ENCODE measurements at regions not wholly inside any gene's neighbourhood (a gene's known extent, or its start where the extent isn't known, plus 50 kb on each side); places are given as distances from the start of the nearest gene placed in this dataset.
"Not testable (repeated sequence)": the region's sequence is repeated elsewhere in the genome, so short reads cannot be mapped to it uniquely, and the experiment has no call there.

GRCh38 chr6:68032217-68032616, 602.9 kb upstream of the ADGRB3 start:
- no peak for DNase-seq (ENCODE audit: insufficient read length, low spot score)
- FAIRE-seq, result no peak

GRCh38 chr6:68031054-68031453, 604.0 kb upstream of the ADGRB3 start:
- FAIRE-seq (no peak), DNase-seq (ENCODE audit: insufficient read length, low spot score) (no peak)

- no peak for FAIRE-seq
- DNase-seq (ENCODE audit: insufficient read length, low spot score), result no peak
Observed at GRCh38 chr6:68026483-68026882, 608.6 kb upstream of the ADGRB3 start.

GRCh38 chr6:68025764-68026163, 609.3 kb upstream of the ADGRB3 start:
- FAIRE-seq, result no peak
- DNase-seq (ENCODE audit: insufficient read length, low spot score), result no peak

GRCh38 chr6:68024570-68025269, 610.4 kb upstream of the ADGRB3 start:
- DNase-seq (ENCODE audit: insufficient read length, low spot score) (no peak), FAIRE-seq (no peak)

GRCh38 chr6:68022968-68023367, 612.1 kb upstream of the ADGRB3 start:
- FAIRE-seq; DNase-seq (ENCODE audit: insufficient read length, low spot score): not testable (repeated sequence)

- no peak for FAIRE-seq
- no peak for DNase-seq (ENCODE audit: insufficient read length, low spot score)
Observed at GRCh38 chr6:68013780-68014515, 621.1 kb upstream of the ADGRB3 start.

GRCh38 chr6:68012822-68013221, 622.3 kb upstream of the ADGRB3 start:
- no peak for FAIRE-seq
- no peak for DNase-seq (ENCODE audit: insufficient read length, low spot score)

GRCh38 chr6:68010936-68011335, 624.1 kb upstream of the ADGRB3 start:
- DNase-seq (ENCODE audit: insufficient read length, low spot score), result no peak
- FAIRE-seq, result no peak

GRCh38 chr6:68008445-68008844, 626.6 kb upstream of the ADGRB3 start:
- FAIRE-seq, result no peak
- DNase-seq (ENCODE audit: insufficient read length, low spot score), result peak; percentile 1

GRCh38 chr6:68007717-68008116, 627.4 kb upstream of the ADGRB3 start:
- FAIRE-seq, result no peak
- DNase-seq (ENCODE audit: insufficient read length, low spot score), result no peak

GRCh38 chr6:67986694-67987232, 648.3 kb upstream of the ADGRB3 start:
- no peak for FAIRE-seq
- no peak for DNase-seq (ENCODE audit: insufficient read length, low spot score)

GRCh38 chr6:67976486-67976885, 658.6 kb upstream of the ADGRB3 start:
- no peak for DNase-seq (ENCODE audit: insufficient read length, low spot score)
- no peak for FAIRE-seq

- DNase-seq (ENCODE audit: insufficient read length, low spot score) (no peak), FAIRE-seq (no peak)
Observed at GRCh38 chr6:67974931-67975330, 660.2 kb upstream of the ADGRB3 start.

GRCh38 chr6:67971812-67972211, 663.3 kb upstream of the ADGRB3 start:
- FAIRE-seq, result no peak
- DNase-seq (ENCODE audit: insufficient read length, low spot score), result no peak

- FAIRE-seq (no peak), DNase-seq (ENCODE audit: insufficient read length, low spot score) (no peak)
Observed at GRCh38 chr6:67966830-67967229, 668.3 kb upstream of the ADGRB3 start.

- no peak for FAIRE-seq
- no peak for DNase-seq (ENCODE audit: insufficient read length, low spot score)
Observed at GRCh38 chr6:67956352-67956751, 678.7 kb upstream of the ADGRB3 start.

GRCh38 chr6:67952948-67953347, 682.1 kb upstream of the ADGRB3 start:
- DNase-seq (ENCODE audit: insufficient read length, low spot score) (no peak), FAIRE-seq (no peak)

- DNase-seq (ENCODE audit: insufficient read length, low spot score) (no peak), FAIRE-seq (no peak)
Observed at GRCh38 chr6:67952121-67952520, 683.0 kb upstream of the ADGRB3 start.

GRCh38 chr6:67947762-67948161, 687.3 kb upstream of the ADGRB3 start:
- FAIRE-seq; DNase-seq (ENCODE audit: insufficient read length, low spot score): not testable (repeated sequence)

- no peak for DNase-seq (ENCODE audit: insufficient read length, low spot score)
- FAIRE-seq, result no peak
Observed at GRCh38 chr6:67935976-67936477, 699.1 kb upstream of the ADGRB3 start.

GRCh38 chr6:67933278-67933677, 701.8 kb upstream of the ADGRB3 start:
- no peak for FAIRE-seq

More at GRCh38 chr6:67933278-67933677, 701.8 kb upstream of the ADGRB3 start:
- no peak for DNase-seq (ENCODE audit: insufficient read length, low spot score)
